ENCODE measurements at regions not wholly inside any gene's neighbourhood (a gene's known extent, or its start where the extent isn't known, plus 50 kb on each side); places are given as distances from the start of the nearest gene placed in this dataset.
A peak's percentile ranks its signal among the peaks of the same experiment; 100 is the strongest.
"Not testable (repeated sequence)": the region's sequence is repeated elsewhere in the genome, so short reads cannot be mapped to it uniquely, and the experiment has no call there.

- H2AFZ ChIP-seq (ENCODE audit: low read length), result no peak overlapping the region
- no peaks in the 10 kb centered on the region for H3K9me2 ChIP-seq (replicated peaks; ENCODE audit: insufficient read depth, low read length)
- H3K9me3 ChIP-seq (replicated peaks; ENCODE audit: insufficient read depth, low read length), result no peaks in the 10 kb centered on the region
These were observed 171.1 kb downstream of the OR4M2 start for GRCh38 chr15:22251422-22251821.

GRCh38 chr15:22252047-22252446, 171.7 kb downstream of the OR4M2 start:
- H3K79me2 ChIP-seq (ENCODE audit: low read length); H4K20me1 ChIP-seq (ENCODE audit: insufficient read depth, low read length); H3K9ac ChIP-seq (ENCODE audit: low read length); DNase-seq; H3K9me2 ChIP-seq (replicated peaks; ENCODE audit: insufficient read depth, low read length); H2AFZ ChIP-seq (ENCODE audit: low read length); H3K36me3 ChIP-seq (replicated peaks; ENCODE audit: insufficient read depth, low read length); H3K9me3 ChIP-seq (replicated peaks; ENCODE audit: insufficient read depth, low read length); H3K4me3 ChIP-seq (ENCODE audit: low read length); H3K27ac ChIP-seq (ENCODE audit: low read length); H3K4me2 ChIP-seq (ENCODE audit: low read depth, low read length); H3K27me3 ChIP-seq (replicated peaks; ENCODE audit: insufficient read depth, low read length): not testable (repeated sequence)
- Histone ChIP-seq H3F3A (ENCODE audit: insufficient read depth, low read length) (peaks cover 13% of the 10 kb centered on the region), H3K4me1 (ENCODE audit: low read length) (peaks cover 23% of the 10 kb centered on the region)

More at GRCh38 chr15:22251422-22251821, 171.1 kb downstream of the OR4M2 start:
- peaks cover 23% of the 10 kb centered on the region for H3K4me1 ChIP-seq (ENCODE audit: low read length)
- H3K4me3 ChIP-seq (ENCODE audit: low read length), result no peak overlapping the region
- peaks cover 13% of the 10 kb centered on the region for H3F3A ChIP-seq (ENCODE audit: insufficient read depth, low read length)
- H4K20me1 ChIP-seq (ENCODE audit: insufficient read depth, low read length), result no peaks in the 10 kb centered on the region
- no peaks in the 10 kb centered on the region for H3K36me3 ChIP-seq (replicated peaks; ENCODE audit: insufficient read depth, low read length)
- DNase-seq, result no peak
- TF ChIP-seq EZH2phosphoT487 (IDR thresholded peaks at IDR 0.05; ENCODE audit: low read length) (no peak), EZH2 (optimal IDR thresholded peaks at IDR 0.05; ENCODE audit: low read depth, low read length) (no peak), CTCF (IDR thresholded peaks at IDR 0.05; ENCODE audit: low read length) (no peak)
- no peak overlapping the region for H3K27ac ChIP-seq (ENCODE audit: low read length)
- no peak overlapping the region for H3K9ac ChIP-seq (ENCODE audit: low read length)
- no peak overlapping the region for H3K4me2 ChIP-seq (ENCODE audit: low read depth, low read length)
- no peaks in the 10 kb centered on the region for H3K79me2 ChIP-seq (ENCODE audit: low read length)
- peaks cover under 1% of the 10 kb centered on the region; the same call in 1 of the 2 replicates for H3K27me3 ChIP-seq (replicated peaks; ENCODE audit: insufficient read depth, low read length)

- H3F3A ChIP-seq (ENCODE audit: insufficient read depth, low read length), result peaks cover 13% of the 10 kb centered on the region
- H3K79me2 ChIP-seq (ENCODE audit: low read length); H3K9me2 ChIP-seq (replicated peaks; ENCODE audit: insufficient read depth, low read length); H3K9me3 ChIP-seq (replicated peaks; ENCODE audit: insufficient read depth, low read length); H3K27me3 ChIP-seq (replicated peaks; ENCODE audit: insufficient read depth, low read length); H3K27ac ChIP-seq (ENCODE audit: low read length); H3K36me3 ChIP-seq (replicated peaks; ENCODE audit: insufficient read depth, low read length); H3K4me3 ChIP-seq (ENCODE audit: low read length); H4K20me1 ChIP-seq (ENCODE audit: insufficient read depth, low read length); H3K4me2 ChIP-seq (ENCODE audit: low read depth, low read length); DNase-seq; H2AFZ ChIP-seq (ENCODE audit: low read length); H3K9ac ChIP-seq (ENCODE audit: low read length): not testable (repeated sequence)
- H3K4me1 ChIP-seq (ENCODE audit: low read length), result peaks cover 23% of the 10 kb centered on the region
These were observed 172.2 kb downstream of the OR4M2 start for GRCh38 chr15:22252521-22252920.

- H3K4me2 ChIP-seq (ENCODE audit: low read depth, low read length), result peak overlapping the region; percentile 81
- H4K20me1 ChIP-seq (ENCODE audit: insufficient read depth, low read length); H3K9me2 ChIP-seq (replicated peaks; ENCODE audit: insufficient read depth, low read length); H3K9ac ChIP-seq (ENCODE audit: low read length); H3K79me2 ChIP-seq (ENCODE audit: low read length); DNase-seq; H3K9me3 ChIP-seq (replicated peaks; ENCODE audit: insufficient read depth, low read length); H3K4me3 ChIP-seq (ENCODE audit: low read length); H3K36me3 ChIP-seq (replicated peaks; ENCODE audit: insufficient read depth, low read length); H2AFZ ChIP-seq (ENCODE audit: low read length); H3K27me3 ChIP-seq (replicated peaks; ENCODE audit: insufficient read depth, low read length): not testable (repeated sequence)
- peaks cover 13% of the 10 kb centered on the region for H3F3A ChIP-seq (ENCODE audit: insufficient read depth, low read length)
- peak overlapping the region; percentile 78; the same call in 1 of the 2 replicates for H3K27ac ChIP-seq (ENCODE audit: low read length)
- peaks cover 23% of the 10 kb centered on the region for H3K4me1 ChIP-seq (ENCODE audit: low read length)
These were observed 172.8 kb downstream of the OR4M2 start for GRCh38 chr15:22253002-22253675.

All from MM.1S (cell line).